K562 (cell line): ENCODE measurements at regions not wholly inside any gene's neighbourhood (a gene's known extent, or its start where the extent isn't known, plus 50 kb on each side); places are given as distances from the start of the nearest gene placed in this dataset.

Experiments used
- ATAC-seq: fragments of 200-7000 bp; cut with Tn5 transposase; 3 replicates; pipeline ENCODE4 v1.9.1; 2020; ENCODE audit warnings: moderate library complexity
- BruUV-seq: library from RNA; stranded (reverse); fragments of 400-500 nt; replicated peaks from 2 replicates; lab custom pipeline; 2021; lab: Mats Ljungman, UMichigan
- CTCF ChIA-PET: fragments of 300-600 bp; formaldehyde crosslinking; extraction: SDS; loops from one replicate; lab custom pipeline; 2021; ENCODE audit warnings: low intra/inter-chr PET ratio; lab: Yijun Ruan, JAX
- POLR2A ChIA-PET: fragments of 300-600, 350-650 bp; sonication (Branson Sonifier 250); formaldehyde crosslinking; extraction: SDS; loops from one replicate; lab custom pipeline; 2021; ENCODE audit warnings: antibody characterized with exemption, inconsistent platforms; lab: Yijun Ruan, JAX
- DNase-seq, 4 experiments: peaks; one replicate each; pipeline versions ENCODE4 v3.0.0 to v3.0.0-alpha.2; 2011 to 2018; ENCODE audit warnings: low spot score in 3 of 4, mixed read lengths in 3 of 4; ENCODE audit errors: extremely low read depth in 1 of 4
- FAIRE-seq: peaks from 2 replicates; lab custom pipeline; 2011; peaks lifted over from hg19 to GRCh38; lab: Jason Lieb, UNC
- H2AFZ ChIP-seq: 2 replicates; pipeline ENCODE4 v1.6.0; 2011; ENCODE audit warnings: low read depth, low read length, control low read depth, inconsistent platforms
- H3K27ac ChIP-seq: fragments of 200-600 bp; 3 replicates; pipeline ENCODE4 v1.8.0; 2011; ENCODE audit warnings: low read depth, mild to moderate bottlenecking, control low read depth, inconsistent platforms, low read length, moderate library complexity, mixed read lengths; ENCODE audit errors: extremely low read depth
- H3K27me3 ChIP-seq, 2 experiments: fragments of 300-600 bp in 1 of 2; 2 replicates in 1 of 2; 3 replicates in 1 of 2; pipeline versions ENCODE4 v1.6.0 to v1.8.0; 2011; ENCODE audit warnings: inconsistent platforms in 2 of 2, low read length in 2 of 2, mild to moderate bottlenecking in 1 of 2, mixed read lengths in 1 of 2, moderate library complexity in 1 of 2; ENCODE audit not compliant: control insufficient read depth in 2 of 2, insufficient read depth in 2 of 2
- H3K36me3 ChIP-seq: fragments of 300-600 bp; 3 replicates; pipeline ENCODE4 v1.8.0; 2011; ENCODE audit warnings: mild to moderate bottlenecking, low read length, inconsistent platforms; ENCODE audit not compliant: control insufficient read depth, insufficient read depth
- H3K4me1 ChIP-seq, 2 experiments: fragments of 200-600 bp in 1 of 2; replicated peaks in 1 of 2; 2 replicates in 1 of 2; 3 replicates in 1 of 2; pipeline versions ENCODE4 v1.5.1 to v1.8.0; 2011; ENCODE audit warnings: inconsistent platforms in 2 of 2, low read length in 2 of 2, mild to moderate bottlenecking in 1 of 2, mixed read lengths in 1 of 2, moderate library complexity in 1 of 2; ENCODE audit not compliant: control insufficient read depth in 2 of 2, insufficient read depth in 2 of 2
- H3K4me2 ChIP-seq: 2 replicates; pipeline ENCODE4 v1.6.1; 2011; ENCODE audit warnings: low read length, control low read depth, inconsistent platforms, mixed read lengths; ENCODE audit not compliant: insufficient read depth
- H3K4me3 ChIP-seq: fragments of 200-600 bp; sonication (generic), shearing (Covaris generic); 2 replicates; pipeline ENCODE4 v1.5.1; 2016; ENCODE audit warnings: control low read depth, inconsistent platforms
- H3K79me2 ChIP-seq: fragments of 200-600 bp; 3 replicates; pipeline ENCODE4 v1.8.0; 2011; ENCODE audit warnings: low read length, inconsistent platforms; ENCODE audit not compliant: control insufficient read depth, insufficient read depth
- H3K9ac ChIP-seq, 2 experiments: 2 replicates each; pipeline versions ENCODE4 v1.6.0 to v1.6.1; 2011; ENCODE audit warnings: low read depth in 2 of 2, low read length in 2 of 2, control low read depth in 1 of 2, inconsistent platforms in 1 of 2, mild to moderate bottlenecking in 1 of 2, mixed read lengths in 1 of 2; ENCODE audit not compliant: insufficient read depth in 1 of 2
- H3K9me1 ChIP-seq: one replicate; pipeline ENCODE4 v1.6.0; 2011; ENCODE audit warnings: inconsistent platforms, mild to moderate bottlenecking, low read length, moderate library complexity; ENCODE audit not compliant: control insufficient read depth, insufficient read depth
- H3K9me3 ChIP-seq: replicated peaks from 2 replicates; pipeline ENCODE4 v1.5.1; 2011; ENCODE audit warnings: low read depth, low read length, inconsistent platforms; ENCODE audit not compliant: control insufficient read depth, insufficient read depth
- H4K20me1 ChIP-seq: replicated peaks from 2 replicates; pipeline ENCODE4 v1.6.1; 2011; ENCODE audit warnings: low read length, inconsistent platforms, mixed read lengths; ENCODE audit not compliant: control insufficient read depth, insufficient read depth
- CCAR2 ChIP-seq: fragments of 200-400 bp; formaldehyde crosslinking; IDR thresholded peaks from 2 replicates; pipeline ENCODE4 v1.6.1; 2017; ENCODE audit warnings: mild to moderate bottlenecking, low read depth, low read length
- GTF2F1 ChIP-seq: IDR thresholded peaks from 2 replicates; pipeline ENCODE4 v1.6.1; 2011; ENCODE audit warnings: low read depth, low read length, improper control_type of control experiment
- NFE2L1 ChIP-seq: fragments of 450-650 bp; IDR thresholded peaks from 2 replicates; pipeline ENCODE4 v1.6.1; 2016; ENCODE audit warnings: missing genetic modification characterization, low read depth, mild to moderate bottlenecking, missing compliant biosample characterization, moderate library complexity, borderline replicate concordance
- PML ChIP-seq: IDR thresholded peaks from 2 replicates; pipeline ENCODE4 v1.6.1; 2012; ENCODE audit warnings: low read length, inconsistent platforms
- PYGO2 ChIP-seq: fragments of 450-650 bp; IDR thresholded peaks from 2 replicates; pipeline ENCODE4 v1.6.1; 2016; ENCODE audit warnings: mild to moderate bottlenecking, missing genetic modification characterization, moderate library complexity, missing compliant biosample characterization
- SIRT6 ChIP-seq: IDR thresholded peaks from one replicate; pipeline ENCODE4 v1.6.1; 2012; ENCODE audit warnings: low read depth, mild to moderate bottlenecking, control low read depth, inconsistent platforms, low read length, moderate library complexity
- SP2 ChIP-seq: IDR thresholded peaks from 2 replicates; pipeline ENCODE4 v1.6.1; 2011; ENCODE audit warnings: mild to moderate bottlenecking, low read depth, low read length, moderate library complexity; ENCODE audit not compliant: poor library complexity, severe bottlenecking; ENCODE audit errors: extremely low read depth
- SPI1 ChIP-seq: IDR thresholded peaks from 2 replicates; pipeline ENCODE4 v1.6.1; 2011; ENCODE audit warnings: low read depth, low read length, control low read depth, borderline replicate concordance
- U2AF2 ChIP-seq: fragments of 200-400 bp; formaldehyde crosslinking; optimal IDR thresholded peaks from 2 replicates; pipeline ENCODE3; 2017; ENCODE audit warnings: low read depth, mild to moderate bottlenecking, low read length
- ZNF699 ChIP-seq: fragments of 250-450 bp; sonication (Bioruptor Pico); IDR thresholded peaks from 2 replicates; pipeline ENCODE4 v1.8.0; 2021; ENCODE audit warnings: mild to moderate bottlenecking, moderate library complexity; ENCODE audit not compliant: insufficient replicate concordance
- WGBS: fragments of 100-300 bp; shearing (Covaris generic); methylation state at CpG from one replicate; pipeline ENCODE4 v1.1.6; 2016; ENCODE audit warnings: low coverage, mixed read lengths; ENCODE audit not compliant: insufficient coverage; ENCODE audit errors: missing lambda C conversion rate; 5-methylcytosine and 5-hydroxymethylcytosine counted together
- in situ Hi-C: fragments of 300-500 bp; cut with MboI; formaldehyde crosslinking; loops from 4 replicates; pipeline ENCODE4 v1.15.0; 2018; ENCODE audit warnings: inconsistent platforms, mixed read lengths
- intact Hi-C: fragments of 100-400 bp; cut with micrococcal nuclease; formaldehyde crosslinking; loops from 2 replicates; pipeline ENCODE4 v1.14.2; 2022
- TF ChIP-seq, protein P1 (sequence below): fragments of 250-450 bp; sonication (Bioruptor Pico); IDR thresholded peaks from 2 replicates; pipeline ENCODE4 v1.5.0; 2021; ENCODE audit warnings: mild to moderate bottlenecking, borderline replicate concordance
- TF ChIP-seq, protein P2 (sequence below): fragments of 250-450 bp; sonication (Bioruptor Pico); IDR thresholded peaks from 2 replicates; pipeline ENCODE4 v1.8.0; 2021; ENCODE audit warnings: moderate library complexity, mild to moderate bottlenecking, inconsistent platforms
- TF ChIP-seq, protein P3 (sequence below): fragments of 450-650 bp; conservative IDR thresholded peaks from 2 replicates; pipeline ENCODE4 v1.6.1; 2016; ENCODE audit warnings: missing genetic modification characterization, low read depth, mild to moderate bottlenecking, control low read depth, missing compliant biosample characterization

DNA sequence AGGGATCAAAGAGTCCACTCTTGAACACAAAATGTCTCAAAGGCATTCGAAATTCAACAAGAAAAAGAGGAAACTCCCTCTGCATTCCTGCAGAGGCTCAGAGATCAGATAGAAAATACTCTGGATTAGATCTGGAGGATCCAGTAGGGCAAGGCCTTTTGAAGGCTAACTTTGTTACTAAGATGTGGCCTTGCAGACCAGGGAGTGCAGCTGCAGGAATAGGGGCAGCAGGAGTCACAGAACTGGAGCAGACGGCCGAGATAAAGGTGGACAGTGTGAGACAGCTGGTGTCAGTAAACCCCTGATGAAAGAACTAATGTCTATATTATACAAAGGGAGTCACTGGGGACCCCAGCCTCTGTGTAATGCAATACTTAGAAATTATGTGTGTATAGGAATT, 84.5 kb upstream of the PLSCR4 start:
- no peak for DNase-seq
- Histone ChIP-seq H3K9me1 (no peaks in the 10 kb centered on the region), H3K36me3 (no peaks in the 10 kb centered on the region), H3K79me2 (no peaks in the 10 kb centered on the region), H3K4me2 (no peak overlapping the region), H3K4me1 (no peaks in the 10 kb centered on the region), H2AFZ (no peak overlapping the region), H3K27ac (no peak overlapping the region), H4K20me1 (no peaks in the 10 kb centered on the region), H3K9ac (no peak overlapping the region), H3K4me3 (no peak overlapping the region), H3K9me3 (no peaks in the 10 kb centered on the region), H3K27me3 (no peaks in the 10 kb centered on the region)
- intact Hi-C loops (no loop called here), in situ Hi-C loops (loop anchor here (25.0 kb wide), 1 partner anchor 252 kb away; no protein-coding TSS in a partner anchor)
- no TSS peak for BruUV-seq
- POLR2A ChIA-PET: no interaction called here
- TF ChIP-seq, protein P1, sequence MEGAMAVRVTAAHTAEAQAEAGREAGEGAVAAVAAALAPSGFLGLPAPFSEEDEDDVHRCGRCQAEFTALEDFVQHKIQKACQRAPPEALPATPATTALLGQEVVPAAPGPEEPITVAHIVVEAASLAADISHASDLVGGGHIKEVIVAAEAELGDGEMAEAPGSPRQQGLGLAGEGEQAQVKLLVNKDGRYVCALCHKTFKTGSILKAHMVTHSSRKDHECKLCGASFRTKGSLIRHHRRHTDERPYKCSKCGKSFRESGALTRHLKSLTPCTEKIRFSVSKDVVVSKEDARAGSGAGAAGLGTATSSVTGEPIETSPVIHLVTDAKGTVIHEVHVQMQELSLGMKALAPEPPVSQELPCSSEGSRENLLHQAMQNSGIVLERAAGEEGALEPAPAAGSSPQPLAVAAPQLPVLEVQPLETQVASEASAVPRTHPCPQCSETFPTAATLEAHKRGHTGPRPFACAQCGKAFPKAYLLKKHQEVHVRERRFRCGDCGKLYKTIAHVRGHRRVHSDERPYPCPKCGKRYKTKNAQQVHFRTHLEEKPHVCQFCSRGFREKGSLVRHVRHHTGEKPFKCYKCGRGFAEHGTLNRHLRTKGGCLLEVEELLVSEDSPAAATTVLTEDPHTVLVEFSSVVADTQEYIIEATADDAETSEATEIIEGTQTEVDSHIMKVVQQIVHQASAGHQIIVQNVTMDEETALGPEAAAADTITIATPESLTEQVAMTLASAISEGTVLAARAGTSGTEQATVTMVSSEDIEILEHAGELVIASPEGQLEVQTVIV (CRISPR knock-in tag): no peak
- TF ChIP-seq, protein P2, sequence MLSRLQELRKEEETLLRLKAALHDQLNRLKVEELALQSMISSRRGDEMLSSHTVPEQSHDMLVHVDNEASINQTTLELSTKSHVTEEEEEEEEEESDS (CRISPR knock-in tag): no peak
- TF ChIP-seq GTF2F1 (no peak), U2AF2 (no peak), SP2 (no peak), ZNF699 (no peak), SPI1 (no peak), NFE2L1 (tag) (no peak), PYGO2 (tag) (no peak), SIRT6 (no peak), CCAR2 (no peak), PML (no peak)
- TF ChIP-seq, protein P3, sequence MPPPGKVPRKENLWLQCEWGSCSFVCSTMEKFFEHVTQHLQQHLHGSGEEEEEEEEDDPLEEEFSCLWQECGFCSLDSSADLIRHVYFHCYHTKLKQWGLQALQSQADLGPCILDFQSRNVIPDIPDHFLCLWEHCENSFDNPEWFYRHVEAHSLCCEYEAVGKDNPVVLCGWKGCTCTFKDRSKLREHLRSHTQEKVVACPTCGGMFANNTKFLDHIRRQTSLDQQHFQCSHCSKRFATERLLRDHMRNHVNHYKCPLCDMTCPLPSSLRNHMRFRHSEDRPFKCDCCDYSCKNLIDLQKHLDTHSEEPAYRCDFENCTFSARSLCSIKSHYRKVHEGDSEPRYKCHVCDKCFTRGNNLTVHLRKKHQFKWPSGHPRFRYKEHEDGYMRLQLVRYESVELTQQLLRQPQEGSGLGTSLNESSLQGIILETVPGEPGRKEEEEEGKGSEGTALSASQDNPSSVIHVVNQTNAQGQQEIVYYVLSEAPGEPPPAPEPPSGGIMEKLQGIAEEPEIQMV: no peak
- CTCF ChIA-PET: no interaction called here
- no peak for FAIRE-seq
- ATAC-seq: no peak
- 0% methylated on average over 3 of the region's 3 CpGs for WGBS
